ENCODE measurements at regions not wholly inside any gene's neighbourhood (a gene's known extent, or its start where the extent isn't known, plus 50 kb on each side); places are given as distances from the start of the nearest gene placed in this dataset.
A peak's percentile ranks its signal among the peaks of the same experiment; 100 is the strongest.

GRCh38 chr10:94230134-94230785 is 132.5 kb downstream of the NOC3L start:
- no peak for DNase-seq (ENCODE audit: low read depth)
- TF ChIP-seq CTCF (conservative IDR thresholded peaks at IDR 0.05; ENCODE audit: low read depth, low read length) = no peak
- H3K4me3 ChIP-seq (ENCODE audit: low read depth, low read length) = no peak overlapping the region

GRCh38 chr10:94232711-94233383 is 129.9 kb downstream of the NOC3L start:
- no peak overlapping the region for H3K4me3 ChIP-seq (ENCODE audit: low read depth, low read length)
- DNase-seq (ENCODE audit: low read depth) = no peak
- TF ChIP-seq CTCF (conservative IDR thresholded peaks at IDR 0.05; ENCODE audit: low read depth, low read length) = peak; percentile 33

- no peak for TF ChIP-seq CTCF (conservative IDR thresholded peaks at IDR 0.05; ENCODE audit: low read depth, low read length)
- H3K4me3 ChIP-seq (ENCODE audit: low read depth, low read length) = no peak overlapping the region
- no peak for DNase-seq (ENCODE audit: low read depth)
Measured at GRCh38 chr10:94235461-94235860, 127.3 kb downstream of the NOC3L start.

GRCh38 chr10:94238006-94238617 is 124.6 kb downstream of the NOC3L start:
- TF ChIP-seq CTCF (conservative IDR thresholded peaks at IDR 0.05; ENCODE audit: low read depth, low read length) = no peak
- no peak overlapping the region for H3K4me3 ChIP-seq (ENCODE audit: low read depth, low read length)
- DNase-seq (ENCODE audit: low read depth) = no peak

- H3K4me3 ChIP-seq (ENCODE audit: low read depth, low read length) = no peak overlapping the region
- TF ChIP-seq CTCF (conservative IDR thresholded peaks at IDR 0.05; ENCODE audit: low read depth, low read length) = no peak
- DNase-seq (ENCODE audit: low read depth) = no peak
Measured at GRCh38 chr10:94239696-94240095, 123.0 kb downstream of the NOC3L start.

GRCh38 chr10:94240491-94240890 is 122.2 kb downstream of the NOC3L start:
- no peak for DNase-seq (ENCODE audit: low read depth)
- no peak for TF ChIP-seq CTCF (conservative IDR thresholded peaks at IDR 0.05; ENCODE audit: low read depth, low read length)
- no peak overlapping the region for H3K4me3 ChIP-seq (ENCODE audit: low read depth, low read length)
